Stomach (tissue), 8 donors: ENCODE measurements at regions not wholly inside any gene's neighbourhood (a gene's known extent, or its start where the extent isn't known, plus 50 kb on each side); places are given as distances from the start of the nearest gene placed in this dataset.
A peak's percentile ranks its signal among the peaks of the same experiment; 100 is the strongest.

ENCODE experiments used
- DNase-seq, 2 donors: peaks; one replicate each; pipeline versions ENCODE4 v3.0.0 to v3.0.0-alpha.2; 2013 to 2019
- H3K27ac ChIP-seq, 5 donors: fragments of 200-600 bp in 4 of 5; sonication (generic) in 4 of 5; one replicate each; pipeline ENCODE4 v1.5.1; 2013 to 2019; ENCODE audit warnings: mild to moderate bottlenecking in 1 of 5, moderate library complexity in 1 of 5
- H3K27me3 ChIP-seq, 3 donors: fragments of 200-600 bp; sonication (generic); one replicate each; pipeline ENCODE4 v1.5.1; 2017 to 2019; ENCODE audit warnings: mixed run types in 1 of 3
- H3K36me3 ChIP-seq, 4 donors: fragments of 200-600 bp; sonication (generic); 1 replicate in 3 of 4; 2 replicates in 1 of 4; pipeline ENCODE4 v1.5.1; 2016 to 2019
- H3K4me1 ChIP-seq, 4 donors: fragments of 200-600 bp; sonication (generic); one replicate each; pipeline ENCODE4 v1.5.1; 2016 to 2019
- H3K4me3 ChIP-seq, 4 donors: fragments of 200-600 bp; sonication (generic) in 3 of 4; one replicate each; pipeline ENCODE4 v1.5.1; 2016 to 2019; ENCODE audit warnings: mild to moderate bottlenecking in 1 of 4
- H3K9me3 ChIP-seq, 4 donors: fragments of 200-600 bp; sonication (generic); one replicate each; pipeline ENCODE4 v1.5.1; 2016 to 2019
- CTCF ChIP-seq, 7 experiments: fragments of 450-650 bp in 4 of 7; fragments of 200-600 bp in 3 of 7; sonication (generic) in 3 of 7; IDR thresholded peaks; one replicate each; pipeline ENCODE4 v1.5.1; 2016 to 2019; ENCODE audit warnings: antibody characterized with exemption in 7 of 7, control low read depth in 2 of 7, mild to moderate bottlenecking in 1 of 7
- EP300 ChIP-seq: sonication (generic); formaldehyde crosslinking; IDR thresholded peaks from one replicate; pipeline ENCODE4 v1.6.1; 2017; ENCODE audit warnings: antibody characterized with exemption
- POLR2A ChIP-seq, 4 donors: fragments of 450-650 bp; IDR thresholded peaks; one replicate each; pipeline ENCODE4 v1.6.1; 2016; ENCODE audit warnings: antibody characterized with exemption in 4 of 4, control low read depth in 2 of 4, mild to moderate bottlenecking in 1 of 4, moderate library complexity in 1 of 4
- POLR2AphosphoS5 ChIP-seq, 3 donors: sonication (generic); formaldehyde crosslinking; IDR thresholded peaks; one replicate each; pipeline ENCODE4 v1.6.1; 2016; ENCODE audit warnings: antibody characterized with exemption in 3 of 3
- WGBS, 5 donors: extraction: QIAGEN DNeasy Blood & Tissue Kit in 3 of 5; methylation state at CpG; one replicate each; pipeline versions ENCODE4 v1.1.5 to v1.1.7; 2013 to 2018; 5-methylcytosine and 5-hydroxymethylcytosine counted together
- intact Hi-C: fragments of 100-400 bp; cut with DNase I; formaldehyde crosslinking; loops from one replicate; pipeline ENCODE4 v1.15.1; 2023; ENCODE audit warnings: low total_unique reads
- donor health status: healthy with polysubstance abuse.
- donor health status: Bipolar disorder and iron deficiency.
- donor health status: healthy.

GRCh38 chr7:429828-430180 lies 89.8 kb downstream of the PDGFA start:
- Histone ChIP-seq H3K27me3 (peaks cover 0 to 16% (median 0%) of the 10 kb centered on the region in 3 donors), H3K4me3 (no peak overlapping the region), H3K36me3 (no peaks in the 10 kb centered on the region), H3K27ac (no peak overlapping the region), H3K4me1 (peaks cover 0 to 9% (median 2%) of the 10 kb centered on the region in 4 donors), H3K9me3 (no peaks in the 10 kb centered on the region)
- no peak for DNase-seq
- intact Hi-C loops: no loop called here
- 87 to 95% (median 93%) methylated on average over 14 to 20 of the region's 20 CpGs for WGBS, 5 donors
- TF ChIP-seq CTCF (IDR thresholded peaks at IDR 0.05): no peak
- no peak for TF ChIP-seq EP300
- TF ChIP-seq POLR2A (IDR thresholded peaks at IDR 0.05): no peak
- TF ChIP-seq POLR2AphosphoS5 (IDR thresholded peaks at IDR 0.05): no peak

GRCh38 chr7:431041-431440 lies 88.6 kb downstream of the PDGFA start:
- 85 to 92% (median 88%) methylated on average over 24 of the region's 24 CpGs for WGBS, 5 donors
- H3K27me3 ChIP-seq: peaks cover 0 to 16% (median 0%) of the 10 kb centered on the region in 3 donors
- no peak for DNase-seq
- H3K4me3 ChIP-seq: no peak overlapping the region
- H3K27ac ChIP-seq: no peak overlapping the region
- no peaks in the 10 kb centered on the region for H3K9me3 ChIP-seq
- intact Hi-C loops: no loop called here
- H3K36me3 ChIP-seq: no peaks in the 10 kb centered on the region
- H3K4me1 ChIP-seq: peaks cover 6 to 15% (median 10%) of the 10 kb centered on the region in 4 donors
- TF ChIP-seq POLR2A (IDR thresholded peaks at IDR 0.05): no peak
- TF ChIP-seq POLR2AphosphoS5 (IDR thresholded peaks at IDR 0.05): no peak
- TF ChIP-seq EP300: no peak
- no peak for TF ChIP-seq CTCF (IDR thresholded peaks at IDR 0.05)

- Histone ChIP-seq H3K27ac (no peak overlapping the region), H3K27me3 (peaks cover 0 to 22% (median 0%) of the 10 kb centered on the region in 3 donors), H3K4me1 (peaks cover 8 to 21% (median 15%) of the 10 kb centered on the region in 4 donors), H3K4me3 (no peak overlapping the region), H3K9me3 (no peaks in the 10 kb centered on the region), H3K36me3 (no peaks in the 10 kb centered on the region)
- 62 to 80% (median 71%) methylated on average over 15 to 16 of the region's 16 CpGs for WGBS, 5 donors
- intact Hi-C loops: no loop called here
- DNase-seq: peak in 1 of 2 donors; percentile 62
- no peak for TF ChIP-seq POLR2A (IDR thresholded peaks at IDR 0.05)
Observed at GRCh38 chr7:431658-432111, 88.0 kb downstream of the PDGFA start.

- Histone ChIP-seq H3K4me1 (peaks cover 8 to 22% (median 15%) of the 10 kb centered on the region in 4 donors), H3K9me3 (no peaks in the 10 kb centered on the region), H3K27ac (no peak overlapping the region), H3K27me3 (peaks cover 0 to 23% (median 0%) of the 10 kb centered on the region in 3 donors), H3K36me3 (no peaks in the 10 kb centered on the region), H3K4me3 (no peak overlapping the region)
- no peak for DNase-seq
- no peak for TF ChIP-seq POLR2AphosphoS5 (IDR thresholded peaks at IDR 0.05)
- no peak for TF ChIP-seq POLR2A (IDR thresholded peaks at IDR 0.05)
- no peak for TF ChIP-seq CTCF (IDR thresholded peaks at IDR 0.05)
- TF ChIP-seq EP300: no peak
- intact Hi-C loops: no loop called here
- WGBS, 5 donors: 84 to 97% (median 90%) methylated on average over 7 to 11 of the region's 11 CpGs
Observed at GRCh38 chr7:432256-432655, 87.4 kb downstream of the PDGFA start.

- no peak for DNase-seq
- TF ChIP-seq EP300: no peak
- no peak for TF ChIP-seq POLR2AphosphoS5 (IDR thresholded peaks at IDR 0.05)
- no peak for TF ChIP-seq POLR2A (IDR thresholded peaks at IDR 0.05)
- no peak overlapping the region for H3K4me3 ChIP-seq
- H3K36me3 ChIP-seq: no peaks in the 10 kb centered on the region
- intact Hi-C loops: no loop called here
- peaks cover 0 to 25% (median 0%) of the 10 kb centered on the region in 3 donors for H3K27me3 ChIP-seq
- peaks cover 8 to 24% (median 15%) of the 10 kb centered on the region in 4 donors for H3K4me1 ChIP-seq
- H3K9me3 ChIP-seq: no peaks in the 10 kb centered on the region
- no peak overlapping the region for H3K27ac ChIP-seq
- WGBS, 5 donors: 84 to 94% (median 86%) methylated on average over 8 to 11 of the region's 11 CpGs
Observed at GRCh38 chr7:432933-433332, 86.7 kb downstream of the PDGFA start.
